Endothelial cell of umbilical vein (primary cell): ENCODE measurements at regions not wholly inside any gene's neighbourhood (a gene's known extent, or its start where the extent isn't known, plus 50 kb on each side); places are given as distances from the start of the nearest gene placed in this dataset.

Experiments
- BruUV-seq: library from RNA; stranded (reverse); fragments of 400-500 nt; replicated peaks from 2 replicates; lab custom pipeline; 2021; lab: Mats Ljungman, UMichigan
- CTCF ChIA-PET: fragments of 300-600, 350-600 bp; sonication (Branson Sonifier 250); formaldehyde crosslinking; loops from one replicate; lab custom pipeline; 2021; ENCODE audit warnings: antibody characterized with exemption, inconsistent platforms; lab: Charles Lee
- POLR2A ChIA-PET: fragments of 300-600, 350-600 bp; sonication (Branson Sonifier 250); formaldehyde crosslinking; loops from one replicate; lab custom pipeline; 2021; ENCODE audit warnings: antibody characterized with exemption, inconsistent platforms; lab: Charles Lee
- DNase-seq: peaks from one replicate; pipeline ENCODE4 v3.0.0-alpha.2; 2011; ENCODE audit warnings: low read depth, low spot score
- FAIRE-seq: peaks from 2 replicates; lab custom pipeline; 2011; peaks lifted over from hg19 to GRCh38; lab: Jason Lieb, UNC
- H2AFZ ChIP-seq: 2 replicates; pipeline ENCODE4 v1.6.0; 2012; ENCODE audit warnings: low read depth, low read length, control low read depth, inconsistent platforms
- H3K27ac ChIP-seq: 2 replicates; pipeline ENCODE4 v1.5.1; 2011; ENCODE audit warnings: low read depth, mild to moderate bottlenecking, control low read depth, low read length, moderate library complexity; ENCODE audit not compliant: insufficient read depth
- H3K27me3 ChIP-seq, 2 experiments: 2 replicates each; pipeline versions ENCODE4 v1.6.0 to v1.6.1; 2011; ENCODE audit warnings: low read length in 2 of 2, mixed read lengths in 1 of 2; ENCODE audit not compliant: control insufficient read depth in 2 of 2, insufficient read depth in 2 of 2
- H3K36me3 ChIP-seq, 2 experiments: 2 replicates in 1 of 2; 3 replicates in 1 of 2; pipeline ENCODE4 v1.5.1; 2011; ENCODE audit warnings: low read length in 2 of 2, mild to moderate bottlenecking in 1 of 2, moderate library complexity in 1 of 2; ENCODE audit not compliant: control insufficient read depth in 2 of 2, insufficient read depth in 2 of 2; ENCODE audit errors: extremely low read depth in 1 of 2
- H3K4me1 ChIP-seq: 3 replicates; pipeline ENCODE4 v1.5.1; 2011; ENCODE audit warnings: mild to moderate bottlenecking, low read length; ENCODE audit not compliant: control insufficient read depth, insufficient read depth; ENCODE audit errors: extremely low read depth
- H3K4me2 ChIP-seq: 2 replicates; pipeline ENCODE4 v1.6.1; 2011; ENCODE audit warnings: low read length, control low read depth, mixed read lengths; ENCODE audit not compliant: insufficient read depth
- H3K4me3 ChIP-seq, 3 experiments: fragments of 200-600 bp in 1 of 3; sonication (generic), shearing (Covaris generic) in 1 of 3; replicated peaks in 1 of 3; 2 replicates each; pipeline ENCODE4 v1.5.1; 2011 to 2016; ENCODE audit warnings: control low read depth in 3 of 3, low read length in 3 of 3, mild to moderate bottlenecking in 2 of 3, inconsistent platforms in 1 of 3, low read depth in 1 of 3, moderate library complexity in 1 of 3; ENCODE audit not compliant: insufficient read depth in 1 of 3
- H3K79me2 ChIP-seq: 2 replicates; pipeline ENCODE4 v1.6.0; 2012; ENCODE audit warnings: low read length, inconsistent platforms; ENCODE audit not compliant: control insufficient read depth, insufficient read depth
- H3K9ac ChIP-seq: replicated peaks from 2 replicates; pipeline ENCODE3; 2011; ENCODE audit warnings: low read length, control low read depth; ENCODE audit not compliant: insufficient read depth; ENCODE audit errors: extremely low read depth
- H3K9me1 ChIP-seq: replicated peaks from 3 replicates; pipeline ENCODE4 v1.6.0; 2011; ENCODE audit warnings: mild to moderate bottlenecking, low read length; ENCODE audit not compliant: control insufficient read depth, insufficient read depth; ENCODE audit errors: extremely low read depth
- H3K9me3 ChIP-seq: replicated peaks from 2 replicates; pipeline ENCODE4 v1.5.1; 2012; ENCODE audit warnings: low read length, inconsistent platforms; ENCODE audit not compliant: control insufficient read depth, insufficient read depth
- H4K20me1 ChIP-seq: replicated peaks from 2 replicates; pipeline ENCODE3; 2011; ENCODE audit warnings: mild to moderate bottlenecking, low read length; ENCODE audit not compliant: control insufficient read depth, insufficient read depth; ENCODE audit errors: extremely low read depth
- GATA2 ChIP-seq: IDR thresholded peaks from 2 replicates; pipeline ENCODE4 v1.7.0; 2011; ENCODE audit warnings: low read depth, mild to moderate bottlenecking, moderate library complexity, mixed read lengths, low read length; ENCODE audit not compliant: insufficient read length, insufficient read depth
- JUN ChIP-seq: IDR thresholded peaks from 2 replicates; pipeline ENCODE4 v1.6.1; 2011; ENCODE audit warnings: borderline replicate concordance, low read depth; ENCODE audit not compliant: insufficient read length, insufficient read depth
- MYC ChIP-seq: IDR thresholded peaks from one replicate; pipeline ENCODE4 v1.6.1; 2011; ENCODE audit warnings: mild to moderate bottlenecking, low read depth, low read length
- POLR2A ChIP-seq: IDR thresholded peaks from 2 replicates; pipeline ENCODE4 v1.6.1; 2012; ENCODE audit warnings: low read depth, mild to moderate bottlenecking, control low read depth, low read length
- POLR2AphosphoS5 ChIP-seq: IDR thresholded peaks from 2 replicates; pipeline ENCODE4 v1.6.1; 2012; ENCODE audit warnings: low read depth, mild to moderate bottlenecking, control low read depth, low read length, moderate library complexity; ENCODE audit not compliant: insufficient read depth
- dilution Hi-C: fragments of 300-500 bp; cut with MboI; formaldehyde crosslinking; loops from one replicate; pipeline ENCODE4 v1.15.0; 2019; ENCODE audit warnings: low sequenced_read_pairs; ENCODE audit not compliant: extremely low pct_ligation_motif_present
- intact Hi-C: fragments of 100-400 bp; cut with micrococcal nuclease; formaldehyde crosslinking; loops from one replicate; pipeline ENCODE4 v1.10.0; 2022
- TF ChIP-seq, protein P1 (sequence below): IDR thresholded peaks from 2 replicates; pipeline ENCODE4 v1.6.1; 2011; ENCODE audit not compliant: insufficient read depth, insufficient read length

DNA sequence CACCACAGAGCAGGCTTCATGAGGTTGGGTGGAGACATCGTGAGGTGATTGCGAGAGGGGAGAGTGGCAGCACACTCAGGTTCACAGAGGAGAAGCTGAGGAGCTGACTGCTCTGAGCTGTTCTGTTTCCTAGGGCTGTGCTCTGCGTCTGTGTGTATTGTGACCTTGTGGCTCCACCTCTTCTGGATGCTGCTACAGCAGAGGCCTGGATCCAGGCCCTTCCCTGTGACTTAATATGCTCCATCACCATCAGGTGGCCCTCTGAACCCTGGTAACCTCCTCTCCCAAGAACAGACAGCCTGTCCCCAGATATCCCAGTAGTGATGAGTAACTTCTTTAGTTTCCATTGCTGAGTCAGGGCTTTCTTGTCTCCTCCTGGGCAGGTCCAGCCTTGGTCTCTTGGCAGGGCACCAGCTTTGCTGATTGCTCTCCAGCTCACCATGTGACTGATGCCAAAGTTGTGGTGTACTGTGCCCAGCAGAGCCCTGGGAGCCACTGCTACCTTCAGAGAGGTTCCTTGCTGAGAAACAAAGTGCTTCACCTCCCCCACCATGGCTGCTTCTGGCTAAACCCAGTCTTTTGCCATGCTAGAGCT, 212.8 kb upstream of the CHD1 start:
- no peaks in the 10 kb centered on the region for H3K79me2 ChIP-seq
- intact Hi-C loops (no loop called here), dilution Hi-C loops (no loop called here)
- H3K9me1 ChIP-seq = no peaks in the 10 kb centered on the region
- no peak overlapping the region for H3K9ac ChIP-seq
- H3K4me3 ChIP-seq = no peak overlapping the region
- no TSS peak for BruUV-seq
- no peak overlapping the region for H3K27ac ChIP-seq
- H4K20me1 ChIP-seq = no peaks in the 10 kb centered on the region
- H3K4me2 ChIP-seq = no peak overlapping the region
- H3K36me3 ChIP-seq = no peaks in the 10 kb centered on the region
- TF ChIP-seq GATA2 (no peak), MYC (no peak), POLR2A (no peak), JUN (no peak), POLR2AphosphoS5 (no peak)
- no peak overlapping the region for H2AFZ ChIP-seq
- no peaks in the 10 kb centered on the region for H3K9me3 ChIP-seq
- H3K27me3 ChIP-seq = no peaks in the 10 kb centered on the region
- POLR2A ChIA-PET = no interaction called here
- no peaks in the 10 kb centered on the region for H3K4me1 ChIP-seq
- DNase-seq (no peak), FAIRE-seq (no peak)
- CTCF ChIA-PET = no interaction called here

DNA sequence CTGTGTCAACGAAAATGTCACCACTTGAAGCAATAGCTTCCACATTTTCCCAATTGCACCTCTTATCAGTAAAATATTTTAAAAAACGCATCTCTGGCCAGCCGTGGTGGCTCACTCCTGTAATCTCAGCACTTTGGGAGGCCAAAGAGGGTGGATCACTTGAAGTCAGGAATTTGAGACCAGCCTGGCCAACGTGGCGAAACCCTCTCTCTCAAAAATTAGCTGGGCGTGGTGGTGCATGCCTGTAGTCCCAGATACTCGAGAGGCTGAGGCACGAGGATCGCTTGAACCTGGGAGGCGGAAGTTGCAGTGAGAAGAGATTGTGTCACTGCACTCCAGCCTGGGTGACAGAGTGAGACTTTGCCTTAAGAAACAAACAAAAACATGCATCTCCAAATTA, 210.1 kb upstream of the CHD1 start:
- Histone ChIP-seq H3K9ac (no peak overlapping the region), H3K9me3 (no peaks in the 10 kb centered on the region), H3K9me1 (no peaks in the 10 kb centered on the region), H3K27me3 (no peaks in the 10 kb centered on the region), H2AFZ (no peak overlapping the region), H3K36me3 (no peaks in the 10 kb centered on the region), H3K4me2 (no peak overlapping the region), H3K4me1 (no peaks in the 10 kb centered on the region), H3K27ac (no peak overlapping the region), H4K20me1 (no peaks in the 10 kb centered on the region), H3K79me2 (no peaks in the 10 kb centered on the region), H3K4me3 (no peak overlapping the region)
- CTCF ChIA-PET = interaction anchor here (0.8 kb wide), 1 partner anchor 34 kb away, joined by 3 read pairs; no protein-coding TSS in a partner anchor
- TF ChIP-seq JUN = no peak
- TF ChIP-seq, protein P1, sequence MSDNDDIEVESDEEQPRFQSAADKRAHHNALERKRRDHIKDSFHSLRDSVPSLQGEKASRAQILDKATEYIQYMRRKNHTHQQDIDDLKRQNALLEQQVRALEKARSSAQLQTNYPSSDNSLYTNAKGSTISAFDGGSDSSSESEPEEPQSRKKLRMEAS = no peak
- TF ChIP-seq POLR2A = no peak
- no peak for TF ChIP-seq GATA2
- no peak for TF ChIP-seq MYC
- DNase-seq (no peak), FAIRE-seq (no peak)
- dilution Hi-C loops = no loop called here
- no TSS peak for BruUV-seq
- POLR2A ChIA-PET = no interaction called here
- intact Hi-C loops = no loop called here
